Stimulated activated CD8-positive, alpha-beta memory T cell treated with anti-CD3 and anti-CD28 coated beads, Interleukin-12 subunit alpha, Interleukin-12 subunit beta, amount 100 ng/mL, for 4 hours (primary cell): ENCODE measurements at regions not wholly inside any gene's neighbourhood (a gene's known extent, or its start where the extent isn't known, plus 50 kb on each side); places are given as distances from the start of the nearest gene placed in this dataset.

Source experiments
- DNase-seq: peaks from one replicate; pipeline ENCODE4 v3.0.0-alpha.2; 2020; ENCODE audit warnings: low read depth

GRCh38 chr2:239530749-239531316 lies 130.0 kb upstream of the HDAC4 start:
- no peak for DNase-seq

GRCh38 chr2:239529313-239530015 lies 128.6 kb upstream of the HDAC4 start:
- DNase-seq: no peak

DNA sequence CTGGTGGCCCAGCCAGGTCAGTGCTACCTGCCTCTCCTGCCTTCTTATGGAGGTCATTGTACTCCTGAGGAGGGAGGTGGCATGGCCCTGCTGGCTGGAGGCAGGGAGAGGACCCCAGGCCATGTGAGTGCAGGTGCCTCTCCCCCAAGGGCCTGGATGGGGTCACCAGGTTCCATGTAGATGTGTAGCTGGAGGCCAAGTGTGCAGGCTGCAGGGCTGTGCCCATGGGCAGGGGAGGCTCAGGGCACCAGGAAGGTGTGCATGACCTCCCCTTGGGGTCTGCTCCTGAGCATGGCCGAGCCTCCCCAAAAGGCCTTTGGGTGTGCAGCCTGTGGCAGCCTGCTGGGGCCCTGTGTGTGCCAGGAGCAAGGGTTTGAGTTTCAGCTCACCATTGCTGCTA lies 128.1 kb upstream of the HDAC4 start:
- DNase-seq: no peak

DNA sequence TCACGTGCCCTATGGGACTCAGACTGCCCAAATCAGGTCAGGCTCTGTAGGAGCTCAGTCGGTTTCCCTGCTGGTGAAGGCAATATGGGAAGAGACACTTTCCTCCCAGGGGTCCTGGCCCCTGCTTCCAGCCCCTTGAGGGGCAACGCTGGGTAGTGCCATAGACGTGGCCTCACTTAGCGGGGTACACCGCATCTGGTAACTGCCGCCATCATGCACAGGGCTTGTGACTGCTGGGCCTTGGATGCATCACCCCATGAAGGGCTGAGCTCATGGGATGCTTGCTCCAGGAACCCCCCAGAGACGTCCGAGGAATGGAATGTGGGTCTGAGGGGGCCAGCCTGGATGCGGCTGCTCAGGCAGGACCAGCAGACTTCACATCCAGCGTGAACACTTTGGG lies 127.3 kb upstream of the HDAC4 start:
- DNase-seq: no peak

GRCh38 chr2:239526666-239527415 lies 126.0 kb upstream of the HDAC4 start:
- DNase-seq: no peak

- no peak for DNase-seq
These were observed 125.2 kb upstream of the HDAC4 start for GRCh38 chr2:239526038-239526437.

DNA sequence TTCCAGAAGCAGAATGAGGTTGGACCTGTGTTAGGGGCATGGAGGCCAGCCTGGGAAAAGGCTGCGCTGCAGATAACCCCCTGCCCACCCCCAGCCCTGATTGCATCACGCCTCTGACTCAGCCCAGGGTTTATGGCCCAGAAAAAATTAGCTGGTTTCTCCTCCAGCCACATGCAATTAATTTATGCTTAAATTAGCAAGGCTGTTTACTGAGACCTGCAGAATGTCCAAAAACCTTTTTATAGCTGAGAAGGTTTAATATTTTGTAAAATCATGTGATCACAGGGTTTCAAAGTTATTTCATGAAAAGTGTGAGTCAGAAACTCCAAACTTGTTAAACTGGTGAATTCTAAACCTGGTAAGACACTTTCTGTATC lies 123.1 kb upstream of the HDAC4 start:
- DNase-seq: no peak

DNA sequence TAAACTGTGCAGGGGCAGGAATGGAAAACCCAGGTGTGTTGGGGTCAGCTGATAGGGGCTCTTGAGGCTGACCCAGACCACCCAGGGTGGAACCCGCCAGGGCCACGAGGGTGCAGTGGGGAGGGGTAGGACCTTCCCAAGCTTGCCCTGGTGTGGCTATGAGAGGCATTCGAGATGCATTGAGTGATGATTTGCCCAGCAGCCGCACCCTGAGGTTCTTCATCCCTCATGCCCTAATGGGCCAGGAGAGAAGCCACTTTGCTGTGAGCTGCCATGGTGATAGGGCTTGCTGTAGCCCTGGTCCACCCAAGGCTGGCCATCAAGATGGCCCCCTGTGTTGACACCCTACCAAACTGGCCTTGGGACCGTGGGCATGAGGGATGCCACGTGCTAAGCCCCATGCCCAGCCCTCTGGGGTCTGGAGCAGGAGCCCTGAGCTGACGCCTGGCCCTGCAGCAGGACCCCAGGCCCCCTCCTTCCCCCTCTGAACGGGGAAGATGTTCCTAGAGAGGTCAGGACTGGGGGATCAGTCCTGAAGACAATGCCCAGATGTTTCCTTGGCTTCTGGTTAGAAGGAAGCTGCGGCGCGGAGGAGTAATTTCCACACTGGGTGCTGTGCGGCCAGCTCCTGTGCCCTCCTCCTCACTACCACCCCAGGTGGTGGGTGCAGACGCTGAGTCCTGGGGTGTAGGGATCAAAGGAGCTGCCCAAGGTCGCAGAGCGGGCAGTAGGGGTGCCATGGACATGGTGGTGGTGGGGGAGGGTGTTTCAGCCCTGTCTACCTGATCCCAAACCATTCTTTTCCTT lies 122.5 kb upstream of the HDAC4 start:
- no peak for DNase-seq

DNA sequence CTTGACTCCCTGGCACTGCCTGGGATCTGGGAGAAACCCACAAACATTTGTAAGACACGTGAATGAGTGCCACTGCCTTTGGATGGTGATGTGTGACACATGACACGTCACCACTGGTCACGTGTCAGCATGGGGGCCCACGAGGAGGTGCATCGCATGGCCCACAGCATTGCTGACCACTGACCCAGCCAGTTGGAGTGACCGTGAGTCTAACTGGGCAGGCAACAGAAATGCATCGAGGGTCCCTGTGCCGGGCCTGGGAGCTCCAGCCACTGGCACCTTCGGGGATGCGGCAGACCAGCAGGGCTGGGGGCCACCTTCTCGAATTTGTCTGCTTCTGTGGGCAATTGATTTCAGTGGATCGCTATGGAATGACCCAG lies 121.9 kb upstream of the HDAC4 start:
- no peak for DNase-seq

- DNase-seq: no peak
These were observed 121.4 kb upstream of the HDAC4 start for GRCh38 chr2:239522002-239522739.

DNA sequence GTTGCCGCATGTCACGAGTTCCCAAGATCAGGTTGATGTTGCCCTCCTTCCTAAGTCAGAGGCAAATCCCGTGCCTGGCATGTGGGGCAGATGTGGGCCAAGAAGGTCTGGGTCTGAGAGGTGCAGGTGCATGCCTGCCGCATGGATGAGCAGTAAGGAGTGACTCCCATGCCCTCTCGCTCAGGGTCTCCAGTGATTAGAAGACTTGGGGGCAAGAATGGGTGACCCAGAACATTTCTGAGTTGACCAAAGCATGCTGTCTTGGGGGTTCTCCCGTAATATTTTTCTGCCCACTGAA lies 120.6 kb upstream of the HDAC4 start:
- no peak for DNase-seq

GRCh38 chr2:239520811-239521517 lies 120.1 kb upstream of the HDAC4 start:
- no peak for DNase-seq

- no peak for DNase-seq
These were observed 119.2 kb upstream of the HDAC4 start for GRCh38 chr2:239519921-239520585.

DNA sequence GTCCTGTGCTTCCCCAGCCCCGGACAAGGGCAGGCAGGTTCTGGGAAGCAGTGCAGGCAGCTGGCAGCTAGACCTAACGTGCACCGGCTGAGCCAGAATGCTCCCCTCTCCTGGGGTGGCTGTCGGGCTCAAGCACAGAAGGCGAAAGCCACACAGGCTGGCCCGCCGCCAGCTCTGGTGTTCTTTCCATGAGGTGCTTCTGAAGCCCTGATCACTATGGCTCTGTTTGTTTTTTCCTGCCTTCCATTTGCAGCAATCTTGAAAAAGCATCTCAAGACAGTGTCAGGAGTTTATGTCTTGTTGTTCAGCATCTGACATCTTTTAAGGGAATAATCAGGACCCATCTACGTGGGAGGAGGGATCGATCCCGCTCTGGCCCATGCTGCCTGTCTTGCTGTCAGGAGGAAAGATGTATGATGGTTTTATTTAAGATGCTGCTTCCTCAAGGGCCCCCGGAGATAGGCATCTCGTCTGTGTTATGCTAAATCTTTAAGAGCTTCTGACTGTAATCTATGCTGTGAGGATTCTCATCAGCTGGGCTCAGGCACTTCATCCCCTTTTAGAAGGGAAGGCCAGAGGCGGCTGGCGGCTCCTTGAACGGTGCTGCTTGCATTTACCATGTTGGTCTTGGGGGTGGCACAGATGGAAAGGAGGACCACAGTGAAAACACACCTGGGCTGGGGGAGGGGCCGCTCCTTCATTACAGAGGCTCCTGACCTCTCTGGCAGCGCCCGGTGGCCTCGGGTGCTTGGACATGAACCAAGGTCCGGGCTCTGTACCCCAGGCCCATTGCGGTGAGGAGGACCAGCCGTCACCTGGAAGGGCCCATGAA lies 118.5 kb upstream of the HDAC4 start:
- DNase-seq: no peak

GRCh38 chr2:239518286-239519088 lies 117.7 kb upstream of the HDAC4 start:
- no peak for DNase-seq

DNA sequence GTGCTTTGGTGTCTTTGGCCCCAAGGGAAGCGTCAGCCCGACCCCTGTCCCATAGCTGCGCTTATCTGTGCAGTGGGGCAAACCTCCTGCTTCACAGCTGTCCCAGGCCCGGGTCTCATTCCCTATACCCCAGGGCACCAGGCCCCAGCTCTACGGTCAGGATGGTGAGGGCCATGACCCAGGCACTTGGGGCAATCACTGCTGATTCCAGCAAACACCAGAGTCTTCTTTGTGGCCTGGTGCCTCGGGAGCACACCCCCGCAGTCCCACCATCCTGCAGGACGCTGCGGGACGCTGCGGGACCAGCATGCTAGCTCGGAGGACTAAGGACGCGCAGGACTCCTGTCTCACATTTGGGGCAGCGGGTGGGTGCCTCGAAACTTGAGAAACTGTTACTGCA lies 116.9 kb upstream of the HDAC4 start:
- DNase-seq: no peak

- no peak for DNase-seq
These were observed 116.1 kb upstream of the HDAC4 start for GRCh38 chr2:239516954-239517305.

- DNase-seq: no peak
These were observed 115.6 kb upstream of the HDAC4 start for GRCh38 chr2:239516286-239516953.
